ENCODE measurements at regions not wholly inside any gene's neighbourhood (a gene's known extent, or its start where the extent isn't known, plus 50 kb on each side); places are given as distances from the start of the nearest gene placed in this dataset.

GRCh38 chr5:39835371-39835770, 410.6 kb upstream of the DAB2 start:
- DNase-seq (ENCODE audit: low read depth, low spot score) (no peak), FAIRE-seq (no peak)
- TF ChIP-seq EZH2 (IDR thresholded peaks at IDR 0.05; ENCODE audit: low read length) = no peak
- TF ChIP-seq CTCF (optimal IDR thresholded peaks at IDR 0.05 in 1 of 3, IDR thresholded peaks at IDR 0.05 in 1 of 3, conservative IDR thresholded peaks at IDR 0.05 in 1 of 3; ENCODE audit: extremely low read depth in 1 of 3, insufficient read depth in 2 of 3, low read length in 3 of 3) = no peak

DNA sequence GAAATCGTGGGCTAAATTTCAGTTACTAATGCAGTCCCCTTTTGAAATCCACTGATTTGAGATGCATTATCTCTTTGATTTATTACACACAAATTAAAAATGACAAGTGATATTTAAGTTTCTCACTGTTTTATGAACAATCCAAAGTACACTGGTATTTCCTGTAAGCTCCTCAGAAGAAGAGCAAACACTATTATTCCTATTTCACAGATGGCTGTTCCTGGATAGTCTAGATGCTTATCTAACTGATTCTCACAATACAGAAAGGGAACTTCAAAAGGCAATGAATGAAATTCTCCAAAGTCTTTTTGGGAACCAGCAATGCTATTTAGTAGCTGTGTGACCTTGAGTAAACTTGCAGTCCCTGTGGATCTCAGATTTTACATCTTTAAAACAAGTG, 404.7 kb upstream of the DAB2 start:
- Histone ChIP-seq H4K20me1 (ENCODE audit: control insufficient read depth, extremely low read depth, insufficient read depth, low read length) (no peaks in the 10 kb centered on the region), H2AFZ (ENCODE audit: control insufficient read depth, low read length) (no peak overlapping the region), H3K36me3 (ENCODE audit: control insufficient read depth in 2 of 2, extremely low read depth in 1 of 2, insufficient read depth in 2 of 2, low read length in 2 of 2) (no peaks in the 10 kb centered on the region), H3K4me1 (ENCODE audit: control insufficient read depth, extremely low read depth, insufficient read depth, low read length) (no peaks in the 10 kb centered on the region), H3K4me3 (ENCODE audit: control insufficient read depth in 2 of 3, extremely low read depth in 1 of 3, insufficient read depth in 2 of 3, low read depth in 1 of 3, low read length in 3 of 3) (no peak overlapping the region), H3K9me3 (ENCODE audit: control insufficient read depth, low read depth, low read length) (no peaks in the 10 kb centered on the region), H3K27ac (ENCODE audit: control insufficient read depth, insufficient read depth, low read length) (no peak overlapping the region), H3K9ac (ENCODE audit: control insufficient read depth, extremely low read depth, insufficient read depth, low read length) (no peak overlapping the region), H3K9me1 (ENCODE audit: control insufficient read depth, extremely low read depth, insufficient read depth, low read length) (no peaks in the 10 kb centered on the region), H3K79me2 (ENCODE audit: control insufficient read depth, insufficient read depth, low read length) (no peaks in the 10 kb centered on the region), H3K4me2 (ENCODE audit: control insufficient read depth, extremely low read depth, insufficient read depth, low read depth, low read length) (no peak overlapping the region), H3K27me3 (ENCODE audit: control insufficient read depth, extremely low read depth, insufficient read depth, low read length) (no peaks in the 10 kb centered on the region)
- FAIRE-seq = no peak
- no peak for DNase-seq (ENCODE audit: low read depth, low spot score)
- dilution Hi-C loops (cut with MboI; ENCODE audit: extremely low pct_ligation_motif_present, low sequenced_read_pairs) = no loop called here
- TF ChIP-seq CTCF (optimal IDR thresholded peaks at IDR 0.05 in 1 of 3, IDR thresholded peaks at IDR 0.05 in 1 of 3, conservative IDR thresholded peaks at IDR 0.05 in 1 of 3; ENCODE audit: extremely low read depth in 1 of 3, insufficient read depth in 2 of 3, low read length in 3 of 3) (no peak), EZH2 (IDR thresholded peaks at IDR 0.05; ENCODE audit: low read length) (no peak)

More at GRCh38 chr5:39835371-39835770, 410.6 kb upstream of the DAB2 start:
- Histone ChIP-seq H2AFZ (ENCODE audit: control insufficient read depth, low read length) (no peak overlapping the region), H3K4me3 (ENCODE audit: control insufficient read depth in 2 of 3, extremely low read depth in 1 of 3, insufficient read depth in 2 of 3, low read depth in 1 of 3, low read length in 3 of 3) (no peak overlapping the region), H3K27me3 (ENCODE audit: control insufficient read depth, extremely low read depth, insufficient read depth, low read length) (no peaks in the 10 kb centered on the region), H3K9me1 (ENCODE audit: control insufficient read depth, extremely low read depth, insufficient read depth, low read length) (no peaks in the 10 kb centered on the region), H3K36me3 (ENCODE audit: control insufficient read depth in 2 of 2, extremely low read depth in 1 of 2, insufficient read depth in 2 of 2, low read length in 2 of 2) (no peaks in the 10 kb centered on the region), H3K79me2 (ENCODE audit: control insufficient read depth, insufficient read depth, low read length) (no peaks in the 10 kb centered on the region), H3K9ac (ENCODE audit: control insufficient read depth, extremely low read depth, insufficient read depth, low read length) (no peak overlapping the region), H3K27ac (ENCODE audit: control insufficient read depth, insufficient read depth, low read length) (no peak overlapping the region), H4K20me1 (ENCODE audit: control insufficient read depth, extremely low read depth, insufficient read depth, low read length) (no peaks in the 10 kb centered on the region), H3K9me3 (ENCODE audit: control insufficient read depth, low read depth, low read length) (no peaks in the 10 kb centered on the region), H3K4me2 (ENCODE audit: control insufficient read depth, extremely low read depth, insufficient read depth, low read depth, low read length) (no peak overlapping the region), H3K4me1 (ENCODE audit: control insufficient read depth, extremely low read depth, insufficient read depth, low read length) (no peaks in the 10 kb centered on the region)
- dilution Hi-C loops (cut with MboI; ENCODE audit: extremely low pct_ligation_motif_present, low sequenced_read_pairs) = no loop called here
